ENCODE measurements at regions not wholly inside any gene's neighbourhood (a gene's known extent, or its start where the extent isn't known, plus 50 kb on each side); places are given as distances from the start of the nearest gene placed in this dataset.
A peak's percentile ranks its signal among the peaks of the same experiment; 100 is the strongest.
"Not testable (repeated sequence)": the region's sequence is repeated elsewhere in the genome, so short reads cannot be mapped to it uniquely, and the experiment has no call there.

- no peak for DNase-seq (ENCODE audit: low read depth in 1 of 2, low spot score in 1 of 2)
- in situ Hi-C loops (cut with HindIII; ENCODE audit: low pct_unique_long_range_greater_than_20kb, low sequenced_read_pairs), result no loop called here
- no peak for TF ChIP-seq JUND (IDR thresholded peaks at IDR 0.05; ENCODE audit: low read depth)
Observed at GRCh38 chr12:87039536-87039935, 783.3 kb upstream of the MGAT4C start.

DNA sequence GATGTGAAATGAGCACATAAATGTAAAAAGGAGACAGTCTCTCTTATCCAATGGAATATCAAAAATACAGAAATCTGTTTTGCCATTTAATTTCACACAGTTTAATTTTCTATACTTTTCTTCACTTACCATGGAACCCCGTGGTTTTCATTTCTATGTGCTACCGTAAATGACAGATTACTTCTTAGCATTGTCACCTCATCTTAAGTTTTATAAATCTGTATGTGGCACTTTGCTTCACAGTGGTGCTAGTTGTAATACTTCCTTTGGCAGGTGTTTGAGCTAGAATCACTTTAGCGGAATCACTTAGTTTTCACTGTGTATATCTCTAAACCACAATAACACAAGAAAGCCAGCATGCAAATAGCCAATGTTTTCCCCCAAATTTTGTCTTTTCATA lies 781.9 kb upstream of the MGAT4C start:
- in situ Hi-C loops (cut with HindIII; ENCODE audit: low pct_unique_long_range_greater_than_20kb, low sequenced_read_pairs), result no loop called here
- no peak for DNase-seq (ENCODE audit: low read depth in 1 of 2, low spot score in 1 of 2)
- TF ChIP-seq JUND (IDR thresholded peaks at IDR 0.05; ENCODE audit: low read depth), result no peak

DNA sequence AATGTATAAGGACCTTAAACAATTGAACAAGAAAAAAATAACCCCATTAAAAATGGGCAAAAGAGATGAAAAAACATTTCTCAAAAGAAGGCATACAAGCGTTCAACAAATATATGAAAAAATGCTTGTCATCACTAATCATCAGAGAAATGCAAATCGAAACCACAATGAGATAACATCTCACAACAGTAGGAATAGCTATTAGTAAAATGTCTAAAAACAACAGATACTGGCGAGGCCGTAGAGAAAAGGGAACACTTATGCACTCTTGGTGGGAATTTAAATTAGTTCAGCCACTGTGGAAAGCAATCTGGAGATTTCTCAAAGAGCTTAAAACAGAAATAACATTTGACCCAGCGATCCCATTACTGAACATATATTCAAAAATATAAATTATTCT lies 769.8 kb upstream of the MGAT4C start:
- no peak for DNase-seq (ENCODE audit: low read depth in 1 of 2, low spot score in 1 of 2)
- in situ Hi-C loops (cut with HindIII; ENCODE audit: low pct_unique_long_range_greater_than_20kb, low sequenced_read_pairs), result no loop called here
- no peak for TF ChIP-seq JUND (IDR thresholded peaks at IDR 0.05; ENCODE audit: low read depth)

DNA sequence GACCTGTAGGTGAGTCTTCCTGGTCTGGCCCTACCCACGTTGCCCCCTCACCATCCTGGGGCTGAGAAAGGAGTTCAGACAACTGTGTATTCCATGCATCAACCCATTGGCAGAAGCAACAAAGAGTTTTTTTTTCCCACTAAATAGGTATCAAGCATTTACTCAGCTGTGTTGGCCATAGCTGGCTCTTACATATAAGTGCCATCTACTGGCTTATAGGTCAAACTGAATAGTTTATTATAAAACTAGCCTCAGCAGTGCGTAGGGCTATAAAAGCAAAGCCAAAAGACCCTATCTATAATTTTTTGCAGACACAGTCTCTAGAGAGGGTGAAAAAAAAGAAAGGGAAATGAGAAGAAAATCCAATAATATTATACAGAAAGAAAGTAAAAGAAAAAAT lies 765.2 kb upstream of the MGAT4C start:
- in situ Hi-C loops (cut with HindIII; ENCODE audit: low pct_unique_long_range_greater_than_20kb, low sequenced_read_pairs), result no loop called here
- TF ChIP-seq JUND (IDR thresholded peaks at IDR 0.05; ENCODE audit: low read depth), result no peak
- no peak for DNase-seq (ENCODE audit: low read depth in 1 of 2, low spot score in 1 of 2)

DNA sequence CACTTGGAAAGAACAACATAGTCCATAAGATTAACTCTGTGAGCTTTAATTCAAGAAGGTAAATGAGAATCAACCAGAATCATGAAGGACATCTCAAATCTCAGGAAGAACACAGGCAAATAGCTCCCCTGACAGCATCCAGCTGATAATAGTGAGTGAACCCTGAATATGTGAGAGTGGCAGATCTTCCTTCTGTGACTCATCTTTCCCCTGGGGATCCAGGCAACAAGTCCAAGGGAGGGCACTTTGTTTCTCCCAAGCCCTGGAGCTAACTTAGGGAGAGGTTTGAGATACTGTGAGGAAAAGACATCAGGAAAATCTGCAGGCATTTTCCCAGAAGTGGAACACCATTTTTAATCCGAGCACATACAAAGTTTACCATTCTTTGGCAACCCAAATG lies 763.9 kb upstream of the MGAT4C start:
- TF ChIP-seq JUND (IDR thresholded peaks at IDR 0.05; ENCODE audit: low read depth), result no peak
- no peak for DNase-seq (ENCODE audit: low read depth in 1 of 2, low spot score in 1 of 2)
- in situ Hi-C loops (cut with HindIII; ENCODE audit: low pct_unique_long_range_greater_than_20kb, low sequenced_read_pairs), result no loop called here

- no peak for TF ChIP-seq JUND (IDR thresholded peaks at IDR 0.05; ENCODE audit: low read depth)
- no peak for DNase-seq (ENCODE audit: low read depth in 1 of 2, low spot score in 1 of 2)
- in situ Hi-C loops (cut with HindIII; ENCODE audit: low pct_unique_long_range_greater_than_20kb, low sequenced_read_pairs), result no loop called here
Observed at GRCh38 chr12:87015352-87015751, 759.2 kb upstream of the MGAT4C start.

GRCh38 chr12:87008785-87009384 lies 752.7 kb upstream of the MGAT4C start:
- DNase-seq (ENCODE audit: low read depth in 1 of 2, low spot score in 1 of 2), result no peak
- no peak for TF ChIP-seq JUND (IDR thresholded peaks at IDR 0.05; ENCODE audit: low read depth)
- in situ Hi-C loops (cut with HindIII; ENCODE audit: low pct_unique_long_range_greater_than_20kb, low sequenced_read_pairs), result no loop called here

GRCh38 chr12:87001102-87001501 lies 744.9 kb upstream of the MGAT4C start:
- in situ Hi-C loops (cut with HindIII; ENCODE audit: low pct_unique_long_range_greater_than_20kb, low sequenced_read_pairs), result no loop called here
- no peak for DNase-seq (ENCODE audit: low read depth in 1 of 2, low spot score in 1 of 2)
- no peak for TF ChIP-seq JUND (IDR thresholded peaks at IDR 0.05; ENCODE audit: low read depth)

DNA sequence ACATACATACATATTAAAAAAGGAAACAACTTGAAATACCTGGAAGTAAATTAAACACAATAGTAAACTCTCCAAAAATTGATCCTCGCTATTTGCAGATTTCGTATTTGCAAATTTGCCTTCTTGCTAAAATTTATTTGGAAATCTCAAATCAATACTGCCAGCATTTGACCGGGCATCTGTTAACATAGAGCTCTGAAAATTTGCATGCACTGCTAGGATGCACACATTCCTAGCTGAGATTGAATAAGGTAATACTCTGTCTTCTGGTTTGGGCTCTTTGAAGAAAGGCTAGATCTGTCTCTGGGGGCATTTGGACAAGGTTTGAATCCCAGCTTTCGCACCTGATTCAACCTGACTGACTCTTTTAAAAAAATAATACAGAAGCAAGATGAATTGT lies 729.1 kb upstream of the MGAT4C start:
- DNase-seq (ENCODE audit: low read depth in 1 of 2, low spot score in 1 of 2), result no peak
- in situ Hi-C loops (cut with HindIII; ENCODE audit: low pct_unique_long_range_greater_than_20kb, low sequenced_read_pairs), result no loop called here
- TF ChIP-seq JUND (IDR thresholded peaks at IDR 0.05; ENCODE audit: low read depth), result no peak

- in situ Hi-C loops (cut with HindIII; ENCODE audit: low pct_unique_long_range_greater_than_20kb, low sequenced_read_pairs), result not testable (repeated sequence)
- DNase-seq (ENCODE audit: low read depth in 1 of 2, low spot score in 1 of 2), result peak in 1 of 2 experiments; percentile 58
Observed at GRCh38 chr12:86970595-86970994, 714.4 kb upstream of the MGAT4C start.

DNA sequence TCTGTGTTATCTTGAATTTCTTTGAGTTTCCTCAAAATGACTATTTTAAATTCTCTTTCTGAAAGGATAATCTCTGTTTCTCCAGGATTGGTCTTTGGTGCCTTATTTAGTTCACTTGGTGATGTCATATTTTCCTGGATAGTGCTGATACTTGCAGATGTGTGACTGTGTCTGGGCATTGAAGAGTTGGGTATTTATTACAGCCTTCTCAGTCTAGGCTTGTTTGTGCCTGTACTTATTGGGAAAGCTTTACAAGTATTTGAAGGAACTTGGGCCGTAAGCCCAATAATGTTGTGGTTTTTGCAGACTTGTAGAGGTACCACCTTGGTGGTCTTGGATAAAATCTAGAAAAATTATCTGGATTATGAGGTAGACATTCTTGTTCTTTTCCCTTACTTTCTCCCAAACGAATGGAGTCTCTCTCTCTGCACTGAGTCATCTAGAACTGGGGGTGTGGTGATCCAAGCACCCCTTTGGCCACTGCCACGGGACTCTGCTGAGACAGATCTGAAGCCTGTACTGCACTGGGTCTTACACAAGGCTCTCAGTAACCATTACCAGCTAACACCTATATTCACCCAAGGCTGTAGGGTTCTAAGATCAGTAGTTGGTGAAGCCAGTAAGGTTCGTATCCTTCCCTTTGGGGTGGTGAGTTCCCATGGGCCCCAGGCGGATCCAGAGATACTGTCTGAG lies 703.7 kb upstream of the MGAT4C start:
- TF ChIP-seq JUND (IDR thresholded peaks at IDR 0.05; ENCODE audit: low read depth), result no peak
- DNase-seq (ENCODE audit: low read depth in 1 of 2, low spot score in 1 of 2), result no peak
- in situ Hi-C loops (cut with HindIII; ENCODE audit: low pct_unique_long_range_greater_than_20kb, low sequenced_read_pairs), result no loop called here

GRCh38 chr12:86950444-86950843 lies 694.3 kb upstream of the MGAT4C start:
- no peak for DNase-seq (ENCODE audit: low read depth in 1 of 2, low spot score in 1 of 2)
- in situ Hi-C loops (cut with HindIII; ENCODE audit: low pct_unique_long_range_greater_than_20kb, low sequenced_read_pairs), result no loop called here
- TF ChIP-seq JUND (IDR thresholded peaks at IDR 0.05; ENCODE audit: low read depth), result no peak

DNA sequence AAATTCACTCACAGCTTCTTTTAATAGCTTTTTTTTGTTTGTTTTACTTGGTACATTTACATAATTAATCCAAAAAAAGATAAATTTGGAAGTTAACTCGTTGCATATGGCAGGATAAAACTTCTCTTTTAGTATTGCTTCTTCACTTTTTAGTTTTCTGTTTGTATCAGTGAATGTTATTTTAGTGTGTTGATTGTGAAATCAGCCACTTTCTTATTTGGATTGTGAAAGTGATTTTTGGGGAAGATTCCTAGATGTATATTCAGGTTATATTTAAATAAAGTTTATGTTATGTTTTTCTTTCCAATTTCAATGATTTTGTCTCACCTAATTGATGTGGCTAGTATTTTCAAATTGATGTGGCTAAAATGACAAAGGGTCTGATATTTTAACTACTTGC lies 693.9 kb upstream of the MGAT4C start:
- no peak for DNase-seq (ENCODE audit: low read depth in 1 of 2, low spot score in 1 of 2)
- TF ChIP-seq JUND (IDR thresholded peaks at IDR 0.05; ENCODE audit: low read depth), result no peak
- in situ Hi-C loops (cut with HindIII; ENCODE audit: low pct_unique_long_range_greater_than_20kb, low sequenced_read_pairs), result no loop called here

DNA sequence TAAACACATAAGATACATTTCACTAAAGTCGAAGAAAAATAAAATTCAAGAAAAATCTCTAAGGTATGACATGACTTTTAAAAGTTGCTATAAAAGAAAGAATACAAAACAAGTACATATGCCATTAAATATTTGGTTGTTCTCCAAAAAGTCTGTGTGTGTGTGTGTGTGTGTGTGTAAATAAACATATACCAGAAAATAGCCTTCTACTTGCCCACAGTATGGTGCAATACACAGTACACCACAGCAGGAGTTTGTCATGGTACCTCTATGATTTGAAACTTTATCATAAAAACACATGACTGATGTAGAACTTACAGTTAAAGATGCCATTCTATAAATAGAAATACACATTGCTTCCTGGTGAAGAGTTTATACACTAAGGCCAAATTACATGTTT lies 692.7 kb upstream of the MGAT4C start:
- in situ Hi-C loops (cut with HindIII; ENCODE audit: low pct_unique_long_range_greater_than_20kb, low sequenced_read_pairs), result no loop called here
- TF ChIP-seq JUND (IDR thresholded peaks at IDR 0.05; ENCODE audit: low read depth), result no peak
- no peak for DNase-seq (ENCODE audit: low read depth in 1 of 2, low spot score in 1 of 2)
